BLaER1 (cell line): ENCODE measurements at regions not wholly inside any gene's neighbourhood (a gene's known extent, or its start where the extent isn't known, plus 50 kb on each side); places are given as distances from the start of the nearest gene placed in this dataset.

Experiments
- H3K27ac ChIP-seq: shearing (Covaris generic); formaldehyde crosslinking; 2 replicates; pipeline ENCODE4 v1.8.1; 2022
- H3K27me3 ChIP-seq: shearing (Covaris generic); formaldehyde crosslinking; 2 replicates; pipeline ENCODE4 v1.8.1; 2022
- H3K36me3 ChIP-seq: shearing (Covaris generic); formaldehyde crosslinking; 2 replicates; pipeline ENCODE4 v1.8.1; 2022
- H3K4me1 ChIP-seq: shearing (Covaris generic); formaldehyde crosslinking; 2 replicates; pipeline ENCODE4 v1.8.1; 2022
- H3K4me2 ChIP-seq: shearing (Covaris generic); formaldehyde crosslinking; 2 replicates; pipeline ENCODE4 v1.8.1; 2022
- H3K4me3 ChIP-seq: shearing (Covaris generic); formaldehyde crosslinking; 2 replicates; pipeline ENCODE4 v1.8.1; 2022
- H3K9ac ChIP-seq: shearing (Covaris generic); formaldehyde crosslinking; 2 replicates; pipeline ENCODE4 v1.8.1; 2022
- H3K9me3 ChIP-seq: shearing (Covaris generic); formaldehyde crosslinking; 2 replicates; pipeline ENCODE4 v1.8.1; 2022
- H4K20me1 ChIP-seq: shearing (Covaris generic); formaldehyde crosslinking; 2 replicates; pipeline ENCODE4 v1.8.1; 2022
- Cebpa-rat ChIP-seq: shearing (Covaris generic); IDR thresholded peaks from 2 replicates; pipeline ENCODE4 v1.8.1; 2022

- Histone ChIP-seq H4K20me1 (no peaks in the 10 kb centered on the region), H3K27ac (no peak overlapping the region), H3K4me2 (no peak overlapping the region), H3K9ac (no peak overlapping the region), H3K4me1 (no peaks in the 10 kb centered on the region), H3K27me3 (no peaks in the 10 kb centered on the region), H3K9me3 (no peaks in the 10 kb centered on the region), H3K4me3 (no peak overlapping the region), H3K36me3 (no peaks in the 10 kb centered on the region)
- TF ChIP-seq Cebpa-rat: no peak
Observed at GRCh38 chr16:6571044-6571443, 761.6 kb upstream of the RBFOX1 start.

DNA sequence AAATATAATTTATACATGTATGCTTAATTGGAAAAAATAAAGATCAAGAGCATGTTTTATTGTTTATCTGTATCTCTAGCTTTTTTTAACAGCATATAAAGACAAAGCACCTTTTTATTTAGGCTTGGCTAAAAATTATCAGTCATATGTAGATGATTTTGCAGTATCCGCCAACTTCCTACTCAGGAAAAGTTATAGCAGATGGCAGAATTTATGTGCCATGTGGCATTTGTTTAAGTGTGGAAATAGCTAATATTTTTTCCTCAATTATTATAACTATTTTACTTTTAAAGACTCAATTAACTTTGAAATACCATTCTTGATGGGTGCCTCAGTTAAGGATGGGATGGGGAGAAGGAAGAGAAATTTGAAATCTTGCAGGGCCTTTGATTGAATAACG, 762.1 kb upstream of the RBFOX1 start:
- Histone ChIP-seq H3K27ac (no peak overlapping the region), H3K9ac (no peak overlapping the region), H3K27me3 (no peaks in the 10 kb centered on the region), H4K20me1 (no peaks in the 10 kb centered on the region), H3K4me2 (no peak overlapping the region), H3K36me3 (no peaks in the 10 kb centered on the region), H3K9me3 (no peaks in the 10 kb centered on the region), H3K4me3 (no peak overlapping the region), H3K4me1 (no peaks in the 10 kb centered on the region)
- no peak for TF ChIP-seq Cebpa-rat

DNA sequence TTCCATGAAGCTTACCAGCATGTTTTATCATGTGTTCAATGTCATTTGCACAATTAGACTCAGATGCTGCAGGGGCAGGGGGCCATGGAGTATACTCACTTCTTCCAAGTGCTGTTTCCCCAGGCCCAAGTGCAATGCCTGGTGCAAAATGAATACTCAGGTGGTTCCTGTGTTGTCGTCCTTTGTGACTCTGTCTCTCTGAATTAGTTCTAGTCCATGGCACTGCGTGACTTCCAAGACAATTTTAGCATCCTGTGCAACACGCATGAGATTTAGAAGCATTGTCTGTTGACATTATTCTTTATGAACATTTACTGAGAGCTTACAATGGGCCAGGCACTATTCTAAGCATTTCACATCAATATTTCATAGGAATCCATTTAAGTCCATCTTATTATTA, 769.7 kb upstream of the RBFOX1 start:
- no peaks in the 10 kb centered on the region for H4K20me1 ChIP-seq
- no peak overlapping the region for H3K4me3 ChIP-seq
- H3K9ac ChIP-seq: no peak overlapping the region
- H3K27ac ChIP-seq: no peak overlapping the region
- no peaks in the 10 kb centered on the region for H3K36me3 ChIP-seq
- H3K27me3 ChIP-seq: no peaks in the 10 kb centered on the region
- H3K9me3 ChIP-seq: no peaks in the 10 kb centered on the region
- H3K4me1 ChIP-seq: no peaks in the 10 kb centered on the region
- no peak overlapping the region for H3K4me2 ChIP-seq
- TF ChIP-seq Cebpa-rat: no peak

DNA sequence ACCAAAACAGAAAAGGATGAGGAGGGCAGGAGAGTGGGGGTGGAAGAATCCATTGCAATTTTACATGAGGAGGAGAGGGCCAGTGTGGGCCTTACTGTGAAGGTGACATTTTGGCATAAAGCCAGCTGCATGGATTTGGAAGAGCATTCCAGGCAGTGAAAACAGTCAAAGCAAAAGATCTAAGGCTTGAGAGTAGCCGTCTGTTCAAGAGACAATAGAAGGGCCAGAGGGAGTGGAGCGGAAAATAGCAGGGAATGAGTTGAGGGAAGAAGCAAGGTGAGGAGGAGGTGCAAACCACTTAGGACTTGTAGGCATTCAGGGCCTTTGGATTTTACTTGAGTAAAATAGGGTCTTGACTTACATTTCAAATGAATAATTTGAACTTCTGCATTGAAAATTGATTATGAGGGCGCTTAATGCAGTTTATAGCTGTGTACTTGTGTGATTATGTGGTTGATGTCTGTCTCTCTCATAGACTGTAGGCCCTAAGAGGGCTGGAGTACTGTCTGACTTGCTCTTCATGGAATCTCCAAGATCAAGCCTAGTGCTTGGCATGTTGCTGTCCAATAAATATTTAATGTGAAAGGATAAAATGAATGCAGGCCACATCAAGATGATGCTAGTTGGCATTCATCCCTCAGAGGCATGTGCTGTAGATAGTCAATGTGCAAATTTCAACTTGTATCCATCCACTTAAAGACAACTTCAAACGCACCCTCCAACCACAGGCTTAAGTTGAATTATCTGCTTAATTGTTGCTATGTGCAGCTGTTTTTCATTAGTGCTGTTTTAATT, 772.1 kb upstream of the RBFOX1 start:
- Histone ChIP-seq H3K9ac (no peak overlapping the region), H3K4me2 (no peak overlapping the region), H3K36me3 (no peaks in the 10 kb centered on the region), H3K27me3 (no peaks in the 10 kb centered on the region), H3K27ac (no peak overlapping the region), H3K4me1 (no peaks in the 10 kb centered on the region), H3K4me3 (no peak overlapping the region), H4K20me1 (no peaks in the 10 kb centered on the region), H3K9me3 (no peaks in the 10 kb centered on the region)
- no peak for TF ChIP-seq Cebpa-rat

GRCh38 chr16:6558661-6559060, 774.0 kb upstream of the RBFOX1 start:
- Histone ChIP-seq H3K9ac (no peak overlapping the region), H3K9me3 (no peaks in the 10 kb centered on the region), H4K20me1 (no peaks in the 10 kb centered on the region), H3K27me3 (no peaks in the 10 kb centered on the region), H3K4me2 (no peak overlapping the region), H3K27ac (no peak overlapping the region), H3K4me3 (no peak overlapping the region), H3K36me3 (no peaks in the 10 kb centered on the region), H3K4me1 (no peaks in the 10 kb centered on the region)
- no peak for TF ChIP-seq Cebpa-rat

DNA sequence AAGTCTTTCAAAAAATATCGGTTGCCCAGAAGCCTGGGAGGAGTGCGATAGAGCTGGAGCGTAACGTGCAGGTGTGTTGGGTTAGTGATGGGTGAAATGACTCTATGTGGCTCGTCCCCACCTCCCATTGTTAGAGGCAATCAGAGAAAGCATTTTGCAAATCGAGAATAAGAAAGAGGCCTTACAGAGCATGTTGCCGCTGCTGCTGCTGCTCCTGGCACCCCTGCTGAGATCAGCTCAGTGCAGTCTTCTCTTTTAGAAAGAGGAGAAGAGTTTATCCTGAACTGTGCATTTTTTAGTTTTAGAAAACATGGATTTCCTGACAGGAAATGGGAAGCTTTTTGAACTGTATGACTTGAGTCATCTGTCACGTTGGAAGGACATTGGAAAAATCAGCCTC, 774.5 kb upstream of the RBFOX1 start:
- Histone ChIP-seq H3K9ac (no peak overlapping the region), H3K9me3 (no peaks in the 10 kb centered on the region), H3K36me3 (no peaks in the 10 kb centered on the region), H4K20me1 (no peaks in the 10 kb centered on the region), H3K4me2 (no peak overlapping the region), H3K4me1 (no peaks in the 10 kb centered on the region), H3K27ac (no peak overlapping the region), H3K4me3 (no peak overlapping the region), H3K27me3 (no peaks in the 10 kb centered on the region)
- no peak for TF ChIP-seq Cebpa-rat

DNA sequence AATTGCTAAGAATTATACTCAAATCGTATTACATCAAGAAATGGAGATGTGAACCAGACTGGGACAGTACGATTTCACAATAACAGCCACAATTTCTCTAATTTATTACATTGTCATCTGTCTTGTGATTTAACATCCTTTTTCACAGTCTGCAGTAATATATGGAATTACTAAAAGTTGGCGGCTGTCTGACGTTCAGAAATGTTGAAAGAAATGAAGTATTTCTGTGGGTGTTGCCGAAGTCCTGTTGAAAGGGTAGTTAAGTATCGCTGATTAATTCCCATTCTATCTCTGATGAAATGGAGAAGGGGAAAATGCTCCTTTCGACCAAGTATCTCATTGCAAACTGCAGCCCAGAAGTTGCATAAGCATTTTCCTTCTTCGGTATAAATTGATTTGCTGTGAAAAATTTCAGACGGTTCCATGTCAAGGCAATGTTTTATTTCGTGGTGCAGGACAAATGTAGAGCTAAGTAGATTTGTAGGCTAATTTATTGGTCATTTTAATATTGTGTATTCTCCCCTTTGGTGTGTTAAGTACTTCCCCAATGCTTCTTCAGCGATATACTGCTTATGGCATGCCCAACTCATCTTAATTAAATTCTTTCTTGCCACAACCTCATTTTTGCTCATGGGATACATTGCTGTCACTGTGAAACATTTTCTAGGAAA, 775.2 kb upstream of the RBFOX1 start:
- no peaks in the 10 kb centered on the region for H3K4me1 ChIP-seq
- no peaks in the 10 kb centered on the region for H3K36me3 ChIP-seq
- H4K20me1 ChIP-seq: no peaks in the 10 kb centered on the region
- no peak for TF ChIP-seq Cebpa-rat
- H3K9ac ChIP-seq: no peak overlapping the region
- H3K4me3 ChIP-seq: no peak overlapping the region
- H3K27me3 ChIP-seq: no peaks in the 10 kb centered on the region
- H3K9me3 ChIP-seq: no peaks in the 10 kb centered on the region
- no peak overlapping the region for H3K4me2 ChIP-seq
- no peak overlapping the region for H3K27ac ChIP-seq

DNA sequence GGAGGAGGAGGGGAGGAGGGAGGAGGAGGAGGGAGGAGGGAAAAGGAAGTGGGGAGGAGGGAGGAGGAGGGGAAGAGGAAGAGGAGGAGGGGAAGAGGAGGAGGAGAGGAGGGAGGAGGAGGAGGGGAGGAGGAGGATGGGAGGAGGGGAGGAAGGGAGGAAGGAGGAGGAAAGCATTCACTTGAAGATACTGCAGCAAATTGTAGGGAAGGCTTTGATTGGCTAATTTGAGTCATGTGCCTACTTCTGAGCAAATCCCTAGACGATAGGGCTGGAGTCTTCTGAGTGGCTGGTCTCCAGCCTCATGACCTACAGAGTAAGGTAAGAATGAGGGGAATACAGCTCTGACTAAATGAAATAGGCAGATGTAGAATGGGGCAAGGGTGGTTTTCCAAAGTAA, 783.2 kb upstream of the RBFOX1 start:
- no peaks in the 10 kb centered on the region for H3K36me3 ChIP-seq
- H3K4me2 ChIP-seq: no peak overlapping the region
- no peaks in the 10 kb centered on the region for H3K27me3 ChIP-seq
- no peaks in the 10 kb centered on the region for H4K20me1 ChIP-seq
- TF ChIP-seq Cebpa-rat: no peak
- H3K4me3 ChIP-seq: no peak overlapping the region
- no peaks in the 10 kb centered on the region for H3K4me1 ChIP-seq
- H3K9me3 ChIP-seq: no peaks in the 10 kb centered on the region
- H3K9ac ChIP-seq: no peak overlapping the region
- H3K27ac ChIP-seq: no peak overlapping the region

DNA sequence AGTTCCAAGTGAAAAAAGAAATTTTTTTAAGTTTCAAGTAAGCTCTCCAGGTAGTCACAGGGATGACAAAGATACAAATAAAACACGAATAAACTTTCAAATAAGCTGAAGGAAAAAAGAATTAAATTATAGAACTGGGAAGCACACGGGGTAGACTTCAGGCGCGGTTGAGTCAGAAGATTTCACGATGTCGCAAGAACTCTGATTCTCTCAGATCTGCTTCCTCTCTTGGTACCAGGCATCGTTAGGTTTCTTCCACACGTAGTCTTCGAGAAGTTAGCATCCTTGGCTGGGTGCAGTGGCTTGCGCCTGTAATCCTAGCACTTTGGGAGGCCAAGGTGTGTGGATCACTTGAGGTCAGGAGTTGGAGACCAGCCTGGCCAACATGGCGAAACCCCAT, 784.1 kb upstream of the RBFOX1 start:
- H3K4me1 ChIP-seq: no peaks in the 10 kb centered on the region
- no peak overlapping the region for H3K4me2 ChIP-seq
- no peaks in the 10 kb centered on the region for H3K27me3 ChIP-seq
- H3K9ac ChIP-seq: no peak overlapping the region
- no peaks in the 10 kb centered on the region for H3K9me3 ChIP-seq
- TF ChIP-seq Cebpa-rat: 0 out of 2 replicates have a peak, but pooled peaks have one; percentile 26
- no peak overlapping the region for H3K27ac ChIP-seq
- no peak overlapping the region for H3K4me3 ChIP-seq
- no peaks in the 10 kb centered on the region for H4K20me1 ChIP-seq
- H3K36me3 ChIP-seq: no peaks in the 10 kb centered on the region

DNA sequence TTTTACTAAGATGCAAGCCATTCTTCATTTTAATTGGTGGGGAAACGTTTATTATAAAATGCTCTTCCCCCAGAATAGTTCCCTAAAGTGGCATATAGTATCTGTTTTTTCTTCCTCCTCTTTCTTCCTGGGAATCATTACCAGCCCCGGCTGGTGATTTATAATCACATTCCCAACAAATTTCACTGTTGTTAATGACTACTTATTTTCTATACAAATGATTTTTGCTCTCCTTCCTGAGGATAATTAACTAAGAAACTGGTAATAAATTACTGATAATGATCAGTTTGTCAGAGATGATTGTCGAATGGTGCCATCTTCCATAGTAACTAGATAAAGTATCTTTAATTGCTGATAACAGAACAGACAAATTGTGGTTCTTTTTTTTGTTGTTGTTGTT, 785.5 kb upstream of the RBFOX1 start:
- Histone ChIP-seq H3K9ac (no peak overlapping the region), H3K27ac (no peak overlapping the region), H3K4me3 (no peak overlapping the region), H3K9me3 (no peaks in the 10 kb centered on the region), H3K4me2 (no peak overlapping the region), H4K20me1 (no peaks in the 10 kb centered on the region), H3K36me3 (no peaks in the 10 kb centered on the region), H3K4me1 (no peaks in the 10 kb centered on the region), H3K27me3 (no peaks in the 10 kb centered on the region)
- no peak for TF ChIP-seq Cebpa-rat
